GM12878 (cell line): ENCODE measurements at regions not wholly inside any gene's neighbourhood (a gene's known extent, or its start where the extent isn't known, plus 50 kb on each side); places are given as distances from the start of the nearest gene placed in this dataset.

Experiments
- CREB1 ChIP-seq: IDR thresholded peaks from 2 replicates; pipeline ENCODE4 v1.6.1; 2012; ENCODE audit warnings: low read depth, mild to moderate bottlenecking, inconsistent platforms
- POLR2A ChIP-seq: IDR thresholded peaks from 2 replicates; pipeline ENCODE4 v1.6.1; 2011; ENCODE audit warnings: low read depth, mild to moderate bottlenecking, low read length
- POLR2AphosphoS5 ChIP-seq: IDR thresholded peaks from 2 replicates; pipeline ENCODE4 v1.6.1; 2011; ENCODE audit warnings: mild to moderate bottlenecking, low read length, inconsistent platforms
- STAT3 ChIP-seq: IDR thresholded peaks from 2 replicates; pipeline ENCODE4 v1.6.1; 2011; ENCODE audit warnings: low read depth, low read length, improper control_type of control experiment
- YY1 ChIP-seq: IDR thresholded peaks from 2 replicates; pipeline ENCODE4 v1.6.1; 2011; ENCODE audit warnings: low read depth, mild to moderate bottlenecking, low read length
- TF ChIP-seq, protein P1 (sequence below), 3 experiments: IDR thresholded peaks in 2 of 3; conservative IDR thresholded peaks in 1 of 3; 2 replicates each; pipeline ENCODE4 v1.5.1; 2011; ENCODE audit warnings: low read depth in 3 of 3, low read length in 3 of 3, mild to moderate bottlenecking in 3 of 3, control low read depth in 2 of 3, moderate library complexity in 2 of 3, inconsistent platforms in 1 of 3, mixed read lengths in 1 of 3; ENCODE audit not compliant: control insufficient read depth in 2 of 3, insufficient read depth in 1 of 3; ENCODE audit errors: extremely low read depth in 1 of 3

DNA sequence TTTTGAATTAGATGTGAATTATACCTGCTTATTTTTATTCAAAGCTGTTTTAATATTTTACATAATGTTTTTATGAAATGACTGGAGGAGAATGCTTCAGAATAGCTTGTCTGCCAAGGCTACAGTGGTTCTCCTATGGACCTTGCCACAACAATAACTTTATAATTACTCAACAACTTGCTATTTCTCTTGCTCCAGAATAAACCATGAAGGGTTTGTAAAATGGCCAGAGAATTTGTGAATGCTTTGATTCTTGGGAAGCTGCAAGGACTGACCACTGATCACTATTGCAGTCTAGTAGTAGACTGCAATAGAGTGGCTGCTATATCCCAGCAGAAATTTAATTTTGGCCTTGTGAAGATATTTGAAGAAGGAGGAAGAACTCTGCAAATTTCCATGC lies 199.7 kb downstream of the FAT3 start:
- TF ChIP-seq POLR2A (no peak), CREB1 (no peak), POLR2AphosphoS5 (no peak), YY1 (no peak), STAT3 (no peak)
- TF ChIP-seq, protein P1, sequence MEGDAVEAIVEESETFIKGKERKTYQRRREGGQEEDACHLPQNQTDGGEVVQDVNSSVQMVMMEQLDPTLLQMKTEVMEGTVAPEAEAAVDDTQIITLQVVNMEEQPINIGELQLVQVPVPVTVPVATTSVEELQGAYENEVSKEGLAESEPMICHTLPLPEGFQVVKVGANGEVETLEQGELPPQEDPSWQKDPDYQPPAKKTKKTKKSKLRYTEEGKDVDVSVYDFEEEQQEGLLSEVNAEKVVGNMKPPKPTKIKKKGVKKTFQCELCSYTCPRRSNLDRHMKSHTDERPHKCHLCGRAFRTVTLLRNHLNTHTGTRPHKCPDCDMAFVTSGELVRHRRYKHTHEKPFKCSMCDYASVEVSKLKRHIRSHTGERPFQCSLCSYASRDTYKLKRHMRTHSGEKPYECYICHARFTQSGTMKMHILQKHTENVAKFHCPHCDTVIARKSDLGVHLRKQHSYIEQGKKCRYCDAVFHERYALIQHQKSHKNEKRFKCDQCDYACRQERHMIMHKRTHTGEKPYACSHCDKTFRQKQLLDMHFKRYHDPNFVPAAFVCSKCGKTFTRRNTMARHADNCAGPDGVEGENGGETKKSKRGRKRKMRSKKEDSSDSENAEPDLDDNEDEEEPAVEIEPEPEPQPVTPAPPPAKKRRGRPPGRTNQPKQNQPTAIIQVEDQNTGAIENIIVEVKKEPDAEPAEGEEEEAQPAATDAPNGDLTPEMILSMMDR (IDR thresholded peaks at IDR 0.05 in 2 of 3, conservative IDR thresholded peaks at IDR 0.05 in 1 of 3; ENCODE audit: control insufficient read depth in 2 of 3, extremely low read depth in 1 of 3, insufficient read depth in 1 of 3, low read depth in 3 of 3, low read length in 3 of 3): no peak
